Skin epidermis (tissue), 12 donors: ENCODE measurements at regions not wholly inside any gene's neighbourhood (a gene's known extent, or its start where the extent isn't known, plus 50 kb on each side); places are given as distances from the start of the nearest gene placed in this dataset.

ENCODE experiments used
- H3K27ac ChIP-seq, 21 experiments: fragments of 200-600 bp; sonication (generic) in 11 of 21; one replicate each; pipeline ENCODE4 v1.5.0; 2020; ENCODE audit warnings: mild to moderate bottlenecking in 3 of 21, inconsistent platforms in 2 of 21, moderate library complexity in 2 of 21
- H3K4me3 ChIP-seq, 7 experiments: fragments of 200-600 bp; sonication (generic) in 2 of 7; one replicate each; pipeline ENCODE4 v1.5.0; 2020; ENCODE audit warnings: inconsistent platforms in 2 of 7, mild to moderate bottlenecking in 2 of 7, moderate library complexity in 1 of 7

GRCh38 chr18:53941601-53942338 lies 282.7 kb downstream of the MBD2 start:
- no peak overlapping the region for H3K27ac ChIP-seq
- H3K4me3 ChIP-seq: no peak overlapping the region

GRCh38 chr18:53937037-53937436 lies 287.4 kb downstream of the MBD2 start:
- H3K27ac ChIP-seq: no peak overlapping the region
- no peak overlapping the region for H3K4me3 ChIP-seq

GRCh38 chr18:53935803-53936202 lies 288.7 kb downstream of the MBD2 start:
- H3K4me3 ChIP-seq: no peak overlapping the region
- no peak overlapping the region for H3K27ac ChIP-seq

GRCh38 chr18:53935399-53935798 lies 289.1 kb downstream of the MBD2 start:
- Histone ChIP-seq H3K4me3 (no peak overlapping the region), H3K27ac (no peak overlapping the region)

GRCh38 chr18:53920312-53921075 lies 304.0 kb downstream of the MBD2 start:
- Histone ChIP-seq H3K4me3 (no peak overlapping the region), H3K27ac (no peak overlapping the region)

- no peak overlapping the region for H3K4me3 ChIP-seq
- no peak overlapping the region for H3K27ac ChIP-seq
These were observed 306.4 kb downstream of the MBD2 start for GRCh38 chr18:53918091-53918490.

- H3K27ac ChIP-seq: no peak overlapping the region
- H3K4me3 ChIP-seq: no peak overlapping the region
These were observed 313.3 kb downstream of the MBD2 start for GRCh38 chr18:53911200-53911599.

GRCh38 chr18:53909668-53910067 lies 314.8 kb downstream of the MBD2 start:
- Histone ChIP-seq H3K4me3 (no peak overlapping the region), H3K27ac (no peak overlapping the region)

- no peak overlapping the region for H3K4me3 ChIP-seq
- H3K27ac ChIP-seq: no peak overlapping the region
These were observed 316.5 kb downstream of the MBD2 start for GRCh38 chr18:53907921-53908320.

- no peak overlapping the region for H3K27ac ChIP-seq
- no peak overlapping the region for H3K4me3 ChIP-seq
These were observed 317.8 kb downstream of the MBD2 start for GRCh38 chr18:53906681-53907080.

- H3K4me3 ChIP-seq: no peak overlapping the region
- H3K27ac ChIP-seq: no peak overlapping the region
These were observed 329.6 kb downstream of the MBD2 start for GRCh38 chr18:53894675-53895442.

- H3K27ac ChIP-seq: no peak overlapping the region
- H3K4me3 ChIP-seq: no peak overlapping the region
These were observed 337.0 kb downstream of the MBD2 start for GRCh38 chr18:53887447-53887846.

GRCh38 chr18:53886058-53886457 lies 338.4 kb downstream of the MBD2 start:
- H3K4me3 ChIP-seq: no peak overlapping the region
- H3K27ac ChIP-seq: no peak overlapping the region

- H3K4me3 ChIP-seq: no peak overlapping the region
- H3K27ac ChIP-seq: no peak overlapping the region
These were observed 340.7 kb downstream of the MBD2 start for GRCh38 chr18:53883771-53884170.

GRCh38 chr18:53874103-53874502 lies 350.4 kb downstream of the MBD2 start:
- Histone ChIP-seq H3K4me3 (no peak overlapping the region), H3K27ac (no peak overlapping the region)

- Histone ChIP-seq H3K27ac (no peak overlapping the region), H3K4me3 (no peak overlapping the region)
These were observed 359.7 kb downstream of the MBD2 start for GRCh38 chr18:53864770-53865169.

- Histone ChIP-seq H3K4me3 (no peak overlapping the region), H3K27ac (no peak overlapping the region)
These were observed 361.5 kb downstream of the MBD2 start for GRCh38 chr18:53862921-53863320.

- no peak overlapping the region for H3K27ac ChIP-seq
- no peak overlapping the region for H3K4me3 ChIP-seq
These were observed 363.3 kb downstream of the MBD2 start for GRCh38 chr18:53861185-53861584.

GRCh38 chr18:53859764-53860163 lies 364.7 kb downstream of the MBD2 start:
- Histone ChIP-seq H3K27ac (no peak overlapping the region), H3K4me3 (no peak overlapping the region)

GRCh38 chr18:53850902-53851301 lies 373.6 kb downstream of the MBD2 start:
- Histone ChIP-seq H3K4me3 (no peak overlapping the region), H3K27ac (no peak overlapping the region)

- Histone ChIP-seq H3K27ac (no peak overlapping the region), H3K4me3 (no peak overlapping the region)
These were observed 380.7 kb downstream of the MBD2 start for GRCh38 chr18:53843763-53844162.
